ENCODE measurements at regions not wholly inside any gene's neighbourhood (a gene's known extent, or its start where the extent isn't known, plus 50 kb on each side); places are given as distances from the start of the nearest gene placed in this dataset.

GRCh38 chr14:104510216-104510615, 69.3 kb upstream of the C14orf180 start:
- no peak for DNase-seq
- Mint-ChIP-seq H3K4me1 (no peaks in the 10 kb centered on the region), H3K9me3 (no peaks in the 10 kb centered on the region), H3K27me3 (no peaks in the 10 kb centered on the region), H3K27ac (no peak overlapping the region), H3K36me3 (ENCODE audit: low read depth) (no peaks in the 10 kb centered on the region), H3K4me3 (no peak overlapping the region)
- ChIA-PET CTCF (no interaction called here), POLR2A (no interaction called here)

DNA sequence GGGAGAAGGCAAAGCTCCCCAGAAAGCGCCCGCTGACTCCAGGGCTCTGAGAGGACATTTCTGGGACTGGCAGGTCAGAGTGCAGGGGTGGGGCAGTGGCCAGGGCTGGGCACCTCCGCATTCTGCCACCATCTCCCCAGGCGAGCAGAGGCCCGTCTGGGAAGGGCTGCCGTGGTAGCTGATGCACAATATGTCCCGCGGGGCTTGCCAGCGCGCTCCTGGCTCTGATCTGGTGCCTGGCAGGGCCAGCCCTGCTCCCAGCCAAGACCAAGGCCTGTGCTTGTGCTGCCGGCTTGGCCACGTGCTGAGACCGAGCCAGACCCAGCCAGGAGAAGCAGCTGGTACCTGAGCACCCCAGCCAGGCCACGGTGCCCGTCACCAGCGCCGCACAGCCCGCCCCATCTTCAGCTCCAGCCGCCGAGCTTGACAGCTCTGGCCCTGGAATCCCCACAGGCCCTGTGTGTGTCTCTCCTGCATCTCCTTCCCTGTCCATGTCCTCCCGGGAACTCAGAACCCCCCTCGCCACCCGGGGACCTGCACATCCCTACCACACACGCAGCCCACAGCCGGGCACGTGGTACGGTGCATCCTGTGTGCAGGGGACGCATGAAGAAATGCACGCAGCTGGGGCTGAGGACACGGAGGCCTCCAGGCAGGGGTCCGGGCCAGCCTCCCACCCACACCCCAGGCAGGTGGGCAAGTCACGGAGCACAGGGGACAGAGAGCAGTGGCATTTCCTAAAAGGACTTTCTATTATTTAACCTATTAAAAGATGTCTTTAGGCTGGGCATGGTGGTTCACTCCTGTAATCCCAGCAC, 68.6 kb upstream of the C14orf180 start:
- Mint-ChIP-seq H3K27ac (no peak overlapping the region), H3K9me3 (no peaks in the 10 kb centered on the region), H3K36me3 (ENCODE audit: low read depth) (no peaks in the 10 kb centered on the region), H3K27me3 (no peaks in the 10 kb centered on the region), H3K4me1 (no peaks in the 10 kb centered on the region), H3K4me3 (no peak overlapping the region)
- POLR2A ChIA-PET = no interaction called here
- no peak for DNase-seq
- CTCF ChIA-PET = no interaction called here

- no peak overlapping the region for H3K27ac Mint-ChIP-seq
- no peaks in the 10 kb centered on the region for H3K27me3 Mint-ChIP-seq
- H3K4me3 Mint-ChIP-seq = no peak overlapping the region
- no peaks in the 10 kb centered on the region for H3K36me3 Mint-ChIP-seq (ENCODE audit: low read depth)
- H3K4me1 Mint-ChIP-seq = no peaks in the 10 kb centered on the region
- POLR2A ChIA-PET = no interaction called here
- no peaks in the 10 kb centered on the region for H3K9me3 Mint-ChIP-seq
- CTCF ChIA-PET = no interaction called here
- DNase-seq = no peak
These were observed 67.5 kb upstream of the C14orf180 start for GRCh38 chr14:104512061-104512460.

- CTCF ChIA-PET = no interaction called here
These were observed 66.6 kb upstream of the C14orf180 start for GRCh38 chr14:104512771-104513640.

DNA sequence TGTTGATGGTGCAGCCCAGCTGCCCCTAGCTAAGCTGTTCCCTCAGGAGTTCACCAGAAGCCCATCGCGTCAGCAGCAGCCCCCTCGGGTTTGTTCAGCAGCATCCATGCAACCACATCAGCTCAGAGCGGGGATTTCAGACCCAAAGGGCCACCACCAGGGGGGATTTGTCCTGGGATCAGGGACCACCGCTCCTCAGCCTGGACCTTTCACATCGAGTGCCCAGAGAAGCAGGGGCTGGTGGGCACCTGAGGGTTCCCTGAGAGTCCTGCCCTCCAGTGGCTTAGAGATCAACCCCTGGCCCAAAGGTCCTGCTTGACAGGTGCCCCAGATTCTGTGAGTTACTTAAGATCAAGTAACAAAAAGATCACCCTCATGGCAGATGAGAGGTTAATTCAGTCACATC, 65.9 kb upstream of the C14orf180 start:
- Mint-ChIP-seq H3K27ac (no peak overlapping the region), H3K4me1 (no peaks in the 10 kb centered on the region), H3K36me3 (ENCODE audit: low read depth) (no peaks in the 10 kb centered on the region), H3K27me3 (peaks cover 1% of the 10 kb centered on the region), H3K9me3 (peaks cover 2% of the 10 kb centered on the region), H3K4me3 (no peak overlapping the region)
- ChIA-PET POLR2A (no interaction called here), CTCF (no interaction called here)
- DNase-seq = no peak

More at GRCh38 chr14:104512771-104513640, 66.6 kb upstream of the C14orf180 start:
- DNase-seq = no peak
- no peaks in the 10 kb centered on the region for H3K4me1 Mint-ChIP-seq
- no peak overlapping the region for H3K27ac Mint-ChIP-seq
- peaks cover 1% of the 10 kb centered on the region for H3K27me3 Mint-ChIP-seq
- POLR2A ChIA-PET = no interaction called here
- H3K9me3 Mint-ChIP-seq = peaks cover 2% of the 10 kb centered on the region
- H3K36me3 Mint-ChIP-seq (ENCODE audit: low read depth) = no peaks in the 10 kb centered on the region
- no peak overlapping the region for H3K4me3 Mint-ChIP-seq

- ChIA-PET POLR2A (no interaction called here), CTCF (no interaction called here)
- Mint-ChIP-seq H3K9me3 (peaks cover 2% of the 10 kb centered on the region), H3K4me1 (no peaks in the 10 kb centered on the region), H3K4me3 (no peak overlapping the region), H3K27me3 (peaks cover 1% of the 10 kb centered on the region), H3K36me3 (ENCODE audit: low read depth) (no peaks in the 10 kb centered on the region), H3K27ac (no peak overlapping the region)
- DNase-seq = no peak
These were observed 65.3 kb upstream of the C14orf180 start for GRCh38 chr14:104514156-104514848.

GRCh38 chr14:104515059-104515810, 64.3 kb upstream of the C14orf180 start:
- no peak for DNase-seq
- no peak overlapping the region for H3K4me3 Mint-ChIP-seq
- H3K9me3 Mint-ChIP-seq = peaks cover 2% of the 10 kb centered on the region
- ChIA-PET CTCF (no interaction called here), POLR2A (no interaction called here)
- no peaks in the 10 kb centered on the region for H3K36me3 Mint-ChIP-seq (ENCODE audit: low read depth)
- no peak overlapping the region for H3K27ac Mint-ChIP-seq
- peaks cover 1% of the 10 kb centered on the region for H3K27me3 Mint-ChIP-seq
- H3K4me1 Mint-ChIP-seq = no peaks in the 10 kb centered on the region

DNA sequence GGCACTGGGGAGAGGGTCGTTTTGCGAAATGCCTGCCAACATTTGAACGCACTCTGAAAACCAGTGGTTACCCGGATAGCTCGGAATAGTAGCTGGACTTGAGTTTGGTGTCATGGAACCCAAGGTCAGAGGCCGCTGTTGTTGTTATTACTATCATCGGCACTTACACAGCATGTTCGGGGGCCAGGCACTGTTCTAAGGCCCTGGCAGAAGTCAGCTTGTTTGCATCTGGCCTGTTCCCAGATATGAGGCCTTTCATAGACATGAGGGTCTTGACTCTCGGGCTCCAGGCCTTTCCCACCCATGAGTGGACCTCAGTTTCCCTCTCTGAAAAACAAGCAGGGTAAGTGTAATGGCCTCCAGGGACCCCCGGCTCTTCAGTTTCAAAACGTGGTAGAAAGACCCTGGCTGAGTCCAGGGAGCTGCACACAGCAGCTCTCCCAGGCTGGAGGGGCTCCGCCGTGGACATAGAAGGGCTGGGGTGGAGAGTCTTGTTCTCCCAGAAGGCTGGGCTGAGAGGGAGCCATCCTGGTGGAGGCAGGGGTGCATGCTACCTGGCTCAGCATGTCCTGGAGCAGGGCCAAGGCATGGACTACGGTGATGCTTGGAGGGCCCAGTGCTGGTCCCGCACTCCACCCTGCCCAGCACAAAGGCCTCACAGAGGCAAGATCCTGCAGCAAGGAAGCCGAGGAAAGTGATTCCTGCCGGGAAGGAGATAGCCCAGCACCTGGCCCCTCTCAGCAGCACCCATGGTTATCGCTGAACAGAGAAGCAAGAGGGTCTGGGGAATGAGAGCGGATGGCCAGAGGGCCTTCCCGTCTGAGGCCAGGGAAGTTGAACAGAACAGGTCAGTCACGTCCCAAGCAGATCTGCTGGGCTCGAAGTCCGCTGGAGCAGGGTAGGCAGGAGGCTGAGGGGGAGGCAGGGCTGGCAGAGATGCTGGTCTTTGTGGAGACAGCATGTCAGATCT, 63.5 kb upstream of the C14orf180 start:
- Mint-ChIP-seq H3K4me1 (no peaks in the 10 kb centered on the region), H3K9me3 (peaks cover 2% of the 10 kb centered on the region), H3K27me3 (peaks cover 1% of the 10 kb centered on the region), H3K4me3 (no peak overlapping the region), H3K36me3 (ENCODE audit: low read depth) (no peaks in the 10 kb centered on the region), H3K27ac (no peak overlapping the region)
- CTCF ChIA-PET = no interaction called here
- DNase-seq = peak; percentile 12
- POLR2A ChIA-PET = no interaction called here

DNA sequence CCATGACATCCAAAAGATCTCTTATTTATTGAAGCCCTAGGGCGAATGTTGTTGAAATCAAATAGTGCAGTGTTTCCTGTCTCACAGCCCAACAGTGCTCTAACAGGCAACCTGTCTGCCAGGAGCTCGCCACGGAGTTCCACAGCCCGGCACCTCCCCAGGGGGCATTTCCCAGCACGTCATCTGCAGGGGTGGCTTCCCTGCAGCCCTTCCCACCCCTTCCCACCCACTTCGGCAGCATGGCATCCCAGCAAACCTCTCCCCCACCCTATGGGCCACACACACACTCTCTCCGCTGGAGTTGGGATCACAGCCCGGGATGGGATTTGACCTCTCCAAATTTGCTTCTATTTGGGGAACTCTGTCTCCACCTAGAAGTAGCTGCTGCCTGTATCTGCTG, 62.7 kb upstream of the C14orf180 start:
- no peak for DNase-seq

DNA sequence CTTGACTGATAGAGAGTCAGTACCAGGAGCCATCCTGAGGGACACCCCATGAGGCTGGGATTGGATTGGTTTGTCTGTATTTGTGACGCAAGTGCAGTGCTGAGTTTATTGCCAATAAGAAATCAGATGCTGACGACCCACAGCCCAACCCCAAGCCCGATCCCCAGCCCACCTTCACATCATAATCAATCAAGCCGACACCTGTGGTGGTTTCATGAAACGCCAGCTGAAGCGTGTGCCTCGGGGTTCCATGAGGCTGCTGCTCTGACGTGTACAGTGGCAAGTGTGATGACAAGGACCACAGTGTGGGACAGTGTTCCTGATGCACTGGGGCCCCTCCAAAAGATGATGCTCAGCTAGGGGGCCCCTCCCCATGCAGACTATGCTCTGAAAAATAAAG, 62.1 kb upstream of the C14orf180 start:
- POLR2A ChIA-PET = no interaction called here
- no peaks in the 10 kb centered on the region for H3K36me3 Mint-ChIP-seq (ENCODE audit: low read depth)
- peaks cover 2% of the 10 kb centered on the region for H3K9me3 Mint-ChIP-seq
- H3K27me3 Mint-ChIP-seq = peaks cover 1% of the 10 kb centered on the region
- no peak for DNase-seq
- no peaks in the 10 kb centered on the region for H3K4me1 Mint-ChIP-seq
- no peak overlapping the region for H3K4me3 Mint-ChIP-seq
- H3K27ac Mint-ChIP-seq = no peak overlapping the region
- CTCF ChIA-PET = no interaction called here

More for the DNA sequence above, 62.7 kb upstream of the C14orf180 start:
- no peaks in the 10 kb centered on the region for H3K36me3 Mint-ChIP-seq (ENCODE audit: low read depth)
- H3K4me1 Mint-ChIP-seq = no peaks in the 10 kb centered on the region
- H3K27ac Mint-ChIP-seq = no peak overlapping the region
- H3K27me3 Mint-ChIP-seq = peaks cover 1% of the 10 kb centered on the region
- POLR2A ChIA-PET = no interaction called here
- no peak overlapping the region for H3K4me3 Mint-ChIP-seq
- H3K9me3 Mint-ChIP-seq = peaks cover 2% of the 10 kb centered on the region
- CTCF ChIA-PET = no interaction called here

GRCh38 chr14:104517867-104518266, 61.7 kb upstream of the C14orf180 start:
- H3K4me1 Mint-ChIP-seq = no peaks in the 10 kb centered on the region
- H3K9me3 Mint-ChIP-seq = peaks cover 2% of the 10 kb centered on the region
- peaks cover 1% of the 10 kb centered on the region for H3K27me3 Mint-ChIP-seq
- H3K27ac Mint-ChIP-seq = no peak overlapping the region
- ChIA-PET POLR2A (no interaction called here), CTCF (no interaction called here)
- no peak for DNase-seq
- H3K4me3 Mint-ChIP-seq = no peak overlapping the region
- no peaks in the 10 kb centered on the region for H3K36me3 Mint-ChIP-seq (ENCODE audit: low read depth)

DNA sequence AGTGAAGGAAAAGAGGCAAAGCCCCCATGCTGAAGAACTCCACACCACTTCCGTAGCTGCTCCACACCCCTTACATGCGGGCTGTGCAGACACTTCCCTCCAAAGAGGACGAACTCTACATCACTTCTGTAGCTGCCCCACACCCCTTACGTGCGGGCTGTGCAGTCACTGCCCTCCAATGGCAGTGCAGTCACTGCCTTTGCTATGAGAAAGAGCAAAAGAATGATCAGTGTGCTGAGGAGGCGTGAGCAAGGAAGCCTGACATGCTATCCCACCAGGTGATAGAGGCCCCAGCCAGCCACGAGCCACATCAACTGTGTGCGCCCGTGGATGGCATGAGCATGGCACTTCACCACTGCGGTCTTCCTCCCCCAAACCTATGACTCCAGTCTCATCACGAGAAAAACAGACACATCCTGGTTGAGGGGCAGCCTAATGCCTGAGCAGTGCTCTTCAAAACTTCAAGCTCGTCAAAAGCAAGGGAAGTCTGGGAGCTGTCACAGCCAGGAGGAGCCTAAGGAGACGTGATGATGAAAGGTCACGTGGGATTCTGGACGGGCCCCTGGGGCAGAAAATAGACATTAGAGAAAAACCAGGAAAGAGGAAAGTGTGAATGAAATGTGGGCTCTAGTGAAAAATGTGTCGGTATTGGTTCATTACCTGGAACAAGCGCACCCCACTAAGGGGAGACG, 60.8 kb upstream of the C14orf180 start:
- CTCF ChIA-PET = no interaction called here
- POLR2A ChIA-PET = no interaction called here
- no peak for DNase-seq
- Mint-ChIP-seq H3K27me3 (peaks cover 1% of the 10 kb centered on the region), H3K36me3 (ENCODE audit: low read depth) (no peaks in the 10 kb centered on the region), H3K4me1 (no peaks in the 10 kb centered on the region), H3K4me3 (no peak overlapping the region), H3K27ac (no peak overlapping the region), H3K9me3 (peaks cover 2% of the 10 kb centered on the region)

All from activated CD4-positive, alpha-beta memory T cell treated with anti-CD3 and anti-CD28 coated beads, Interleukin-2, amount 10 ng/mL, durations not matched to agents 7 days and 5 days (primary cell).